ENCODE measurements at regions not wholly inside any gene's neighbourhood (a gene's known extent, or its start where the extent isn't known, plus 50 kb on each side); places are given as distances from the start of the nearest gene placed in this dataset.
A peak's percentile ranks its signal among the peaks of the same experiment; 100 is the strongest.

- no peak for FAIRE-seq
Observed at GRCh38 chr10:57300718-57301117, 939.7 kb upstream of the ZWINT start.

DNA sequence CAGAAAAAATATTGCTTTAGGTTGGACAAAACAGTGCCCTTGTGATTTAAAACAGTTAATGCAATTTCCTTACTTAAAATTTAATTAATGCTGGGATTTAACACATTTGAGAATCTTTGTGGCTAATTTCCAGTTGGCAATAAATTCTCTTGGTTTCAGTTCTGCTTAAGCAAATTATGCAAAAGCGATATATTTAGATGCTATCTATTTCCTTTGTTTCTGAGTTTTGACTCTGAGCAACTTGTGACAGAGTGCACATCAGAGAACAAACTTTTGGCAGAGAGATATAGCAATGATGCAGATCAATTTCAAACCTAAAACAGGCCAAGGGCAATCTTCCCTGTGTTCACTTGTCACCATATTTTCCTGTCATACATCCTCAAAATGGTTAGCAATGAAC, 933.6 kb upstream of the ZWINT start:
- FAIRE-seq, result no peak

GRCh38 chr10:57288754-57289153, 927.7 kb upstream of the ZWINT start:
- no peak for FAIRE-seq

DNA sequence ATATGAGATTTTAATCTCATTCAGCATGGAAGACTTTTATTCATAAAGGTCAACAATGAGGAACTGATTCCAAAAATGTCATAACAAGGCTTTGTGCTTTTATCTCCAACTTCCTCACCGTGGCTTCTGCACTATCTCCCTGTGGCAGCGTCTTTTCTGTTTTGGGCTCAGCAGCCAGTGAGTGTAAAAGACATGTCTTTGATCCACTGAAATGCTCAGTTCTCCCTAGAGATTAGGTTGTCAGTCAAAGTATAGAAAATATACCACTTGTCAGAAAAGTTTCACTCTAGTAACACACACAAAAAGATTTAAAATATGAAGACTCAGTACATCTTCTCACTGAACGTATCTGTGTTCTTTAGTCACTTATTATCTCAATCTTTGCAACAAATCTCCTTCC, 901.8 kb upstream of the ZWINT start:
- no peak for FAIRE-seq

DNA sequence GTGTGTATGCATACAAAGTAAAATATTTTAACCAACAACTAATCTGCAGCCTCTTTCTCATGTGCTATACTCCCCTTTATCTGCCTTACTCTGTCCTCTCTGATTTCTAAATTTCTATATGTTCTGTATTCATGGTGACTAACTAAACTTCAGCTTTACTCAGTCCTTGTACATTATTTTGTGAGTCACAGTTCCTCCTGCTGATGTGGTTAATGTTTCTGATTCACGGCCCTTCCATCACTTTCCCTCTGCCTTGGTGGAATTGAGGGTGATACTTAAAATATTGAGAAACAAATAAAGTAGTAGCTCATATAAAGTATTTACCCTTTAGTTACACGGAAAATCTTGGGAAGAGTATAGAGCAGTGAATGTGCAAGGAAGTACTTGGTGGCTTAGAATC, 899.1 kb upstream of the ZWINT start:
- no peak for FAIRE-seq

DNA sequence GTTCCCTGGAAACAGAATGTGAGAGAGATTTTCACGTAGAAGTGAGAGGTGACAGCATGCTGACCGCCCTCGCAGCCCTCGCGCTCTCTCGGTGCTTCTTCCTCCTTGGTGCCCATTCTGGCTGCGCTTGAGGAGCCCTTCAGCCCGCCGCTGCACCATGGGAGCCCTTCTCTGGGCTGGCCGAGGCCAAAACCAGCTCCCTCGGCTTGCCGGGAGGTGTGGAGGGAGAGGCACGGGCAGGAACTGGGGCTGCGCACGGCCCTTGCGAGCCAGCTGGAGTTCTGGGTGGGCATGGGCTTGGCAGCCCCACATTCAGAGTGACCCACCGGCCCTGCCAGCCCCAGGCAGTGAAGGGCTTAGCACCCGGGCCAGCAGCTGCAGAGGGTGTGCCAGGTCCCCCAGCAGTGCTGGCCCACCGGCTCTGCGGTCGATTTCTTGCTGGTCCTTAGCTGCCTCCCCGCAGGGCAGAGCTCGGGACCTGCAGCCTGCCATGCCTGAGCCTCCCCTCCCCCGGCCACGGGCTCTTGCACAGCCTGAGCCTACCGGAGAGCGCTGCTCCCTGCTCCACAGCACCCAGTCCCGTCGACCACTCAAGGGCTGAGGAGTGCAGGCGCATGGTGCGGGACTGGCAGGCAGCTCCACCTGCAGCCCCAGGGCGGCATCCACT, 888.7 kb upstream of the ZWINT start:
- no peak for FAIRE-seq

DNA sequence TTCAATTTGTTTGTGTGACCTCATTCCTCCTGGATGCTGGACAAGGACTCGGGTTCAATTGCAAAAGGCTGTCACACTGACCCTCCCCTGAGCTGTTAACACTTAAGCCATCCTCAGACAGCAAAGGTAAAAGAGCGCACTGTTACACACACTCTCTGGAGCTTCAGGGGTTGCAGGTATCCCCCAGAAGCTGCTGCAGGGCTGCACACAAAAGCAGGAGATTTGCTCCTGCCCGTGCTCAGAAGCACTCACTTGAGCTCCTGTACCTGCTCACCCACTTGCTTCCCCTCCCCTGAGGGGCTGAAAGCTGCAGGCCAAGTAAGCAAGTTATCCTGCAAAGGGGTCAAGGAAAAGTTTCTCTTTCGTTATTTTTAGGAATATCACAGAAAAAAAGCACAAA, 886.2 kb upstream of the ZWINT start:
- FAIRE-seq, result no peak

DNA sequence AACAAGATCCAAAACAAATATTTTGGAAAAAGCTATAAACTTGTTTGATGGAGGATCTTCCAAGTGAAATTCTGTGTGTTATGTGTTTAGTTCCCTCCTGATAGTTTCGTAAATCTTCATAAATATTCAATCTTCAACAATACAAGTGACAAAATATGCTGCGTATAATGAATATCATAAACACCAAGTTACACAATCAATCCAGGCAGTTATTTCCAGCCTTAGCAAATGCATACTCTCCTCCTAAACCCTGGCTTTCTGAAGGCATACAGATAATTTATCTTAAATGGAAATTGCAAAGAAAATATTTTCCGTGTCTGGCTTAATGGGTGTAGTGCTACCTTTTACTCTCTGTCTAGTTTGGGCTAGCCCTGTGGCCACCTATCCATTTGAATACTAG, 864.9 kb upstream of the ZWINT start:
- peak; percentile 97 for FAIRE-seq

GRCh38 chr10:57224811-57225210, 863.8 kb upstream of the ZWINT start:
- no peak for FAIRE-seq

- FAIRE-seq, result no peak
Observed at GRCh38 chr10:57222603-57223002, 861.5 kb upstream of the ZWINT start.

- no peak for FAIRE-seq
Observed at GRCh38 chr10:57222129-57222528, 861.1 kb upstream of the ZWINT start.

- FAIRE-seq, result no peak
Observed at GRCh38 chr10:57221674-57222073, 860.6 kb upstream of the ZWINT start.

- FAIRE-seq, result no peak
Observed at GRCh38 chr10:57218382-57218781, 857.3 kb upstream of the ZWINT start.

- no peak for FAIRE-seq
Observed at GRCh38 chr10:57202356-57202755, 841.3 kb upstream of the ZWINT start.

- no peak for FAIRE-seq
Observed at GRCh38 chr10:57188846-57189245, 827.8 kb upstream of the ZWINT start.

- no peak for FAIRE-seq
Observed at GRCh38 chr10:57186201-57186600, 825.1 kb upstream of the ZWINT start.

DNA sequence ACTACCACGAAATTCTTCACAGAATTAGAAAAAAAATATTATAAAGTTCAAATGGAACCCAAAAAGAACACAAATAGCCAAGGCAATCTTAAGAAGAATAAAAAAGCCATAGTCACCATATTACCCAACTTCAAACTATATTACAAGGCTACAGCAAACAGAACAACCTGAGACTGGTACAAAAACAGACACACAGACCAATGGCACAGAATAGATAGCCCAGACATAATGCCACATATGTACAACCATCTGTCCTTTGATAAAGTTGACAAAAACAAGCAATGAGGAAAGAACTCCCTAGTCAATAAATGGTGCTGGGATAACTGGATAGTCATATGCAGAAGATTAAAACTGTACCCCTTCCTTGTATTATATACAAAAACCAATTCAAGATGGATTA, 808.5 kb upstream of the ZWINT start:
- no peak for FAIRE-seq

- peak; percentile 97 for FAIRE-seq
Observed at GRCh38 chr10:57168611-57169240, 807.7 kb upstream of the ZWINT start.

DNA sequence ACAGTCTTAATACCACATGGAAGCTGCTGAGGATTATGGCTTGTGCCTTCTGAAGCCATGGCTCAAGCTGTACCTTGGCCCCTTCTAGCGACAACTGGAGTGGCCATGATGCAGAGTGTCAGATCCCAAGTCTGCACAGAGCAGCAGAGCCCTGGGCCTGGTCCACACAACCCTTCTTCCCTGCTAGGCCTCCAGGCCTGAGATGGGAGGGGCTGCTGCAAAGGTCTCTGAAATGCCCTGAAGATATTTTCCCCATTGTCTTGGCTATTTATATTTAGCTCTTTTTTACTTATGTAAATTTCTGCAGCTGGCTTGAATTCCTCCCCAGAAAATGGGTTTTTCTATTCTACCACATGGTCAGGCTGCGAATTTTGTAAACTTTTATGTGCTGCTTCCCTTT, 804.6 kb upstream of the ZWINT start:
- no peak for FAIRE-seq

DNA sequence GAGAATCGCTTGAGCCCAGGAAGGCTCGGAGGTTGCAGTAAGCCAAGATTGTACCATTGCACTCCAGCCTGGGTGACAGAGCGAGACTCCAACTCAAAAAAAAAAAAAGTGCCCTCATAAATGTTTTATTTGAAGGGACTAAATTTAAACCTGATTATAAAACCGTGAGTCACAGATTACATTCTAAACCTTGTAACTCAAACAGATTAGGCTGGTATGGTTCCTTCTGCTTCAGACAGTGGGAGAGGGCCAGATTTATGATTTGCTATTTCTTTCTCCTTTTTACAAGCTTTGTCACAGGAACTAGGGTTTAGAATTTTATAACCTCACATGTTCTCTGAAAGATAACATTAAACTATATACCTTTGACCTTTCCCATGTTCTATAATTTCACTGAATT, 801.2 kb upstream of the ZWINT start:
- FAIRE-seq, result no peak

DNA sequence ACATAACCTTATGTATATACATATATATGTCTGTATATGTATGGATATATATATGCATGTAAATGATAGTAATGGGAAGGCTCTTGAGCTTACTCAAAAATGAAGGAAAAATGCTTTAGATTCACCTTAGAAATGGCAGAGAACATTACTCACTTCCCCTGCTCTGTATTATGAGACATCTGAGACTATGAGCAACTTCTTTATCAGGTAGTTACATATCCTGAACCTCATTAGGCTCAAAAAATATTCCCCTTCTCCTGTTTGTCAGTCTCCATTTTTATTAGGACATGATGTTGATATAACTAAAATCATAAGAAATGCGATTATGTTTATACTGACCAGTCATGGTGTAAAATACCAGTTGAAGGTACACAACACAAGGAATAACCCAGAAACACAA, 800.1 kb upstream of the ZWINT start:
- FAIRE-seq, result no peak

GRCh38 chr10:57145548-57145947, 784.5 kb upstream of the ZWINT start:
- FAIRE-seq, result no peak

GRCh38 chr10:57142925-57143576, 782.0 kb upstream of the ZWINT start:
- no peak for FAIRE-seq

GRCh38 chr10:57141708-57142107, 780.6 kb upstream of the ZWINT start:
- FAIRE-seq, result no peak
